GM12892 (cell line): ENCODE measurements at regions not wholly inside any gene's neighbourhood (a gene's known extent, or its start where the extent isn't known, plus 50 kb on each side); places are given as distances from the start of the nearest gene placed in this dataset.
"Not testable (repeated sequence)": the region's sequence is repeated elsewhere in the genome, so short reads cannot be mapped to it uniquely, and the experiment has no call there.

Source experiments
- DNase-seq: peaks from one replicate; pipeline ENCODE4 v3.0.0; 2011; ENCODE audit not compliant: insufficient read length
- FAIRE-seq: peaks from 2 replicates; lab custom pipeline; 2011; peaks lifted over from hg19 to GRCh38; lab: Jason Lieb, UNC
- POLR2A ChIP-seq: IDR thresholded peaks from 2 replicates; pipeline ENCODE4 v1.6.1; 2011; ENCODE audit warnings: low read depth, low read length, control low read depth
- POLR2AphosphoS5 ChIP-seq: IDR thresholded peaks from 2 replicates; pipeline ENCODE4 v1.6.1; 2011; ENCODE audit warnings: low read depth, low read length, control low read depth
- TAF1 ChIP-seq: IDR thresholded peaks from 2 replicates; pipeline ENCODE4 v1.6.1; 2011; ENCODE audit warnings: low read depth, mild to moderate bottlenecking, control low read depth, low read length, borderline replicate concordance

- not testable (repeated sequence) for FAIRE-seq, DNase-seq
These were observed 51.2 kb upstream of the MB21D2 start for GRCh38 chr3:192968901-192969300.

- TF ChIP-seq POLR2A: no peak
- TF ChIP-seq TAF1: no peak
- no peak for TF ChIP-seq POLR2AphosphoS5
- DNase-seq (no peak), FAIRE-seq (no peak)
These were observed 63.0 kb upstream of the MB21D2 start for GRCh38 chr3:192980632-192981031.

- no peak for DNase-seq
- TF ChIP-seq POLR2A (no peak), POLR2AphosphoS5 (no peak), TAF1 (no peak)
- FAIRE-seq: no peak
These were observed 68.7 kb upstream of the MB21D2 start for GRCh38 chr3:192986379-192986778.

- FAIRE-seq (no peak), DNase-seq (no peak)
- TF ChIP-seq POLR2AphosphoS5 (no peak), POLR2A (no peak), TAF1 (no peak)
These were observed 73.7 kb upstream of the MB21D2 start for GRCh38 chr3:192991356-192991755.

GRCh38 chr3:192992361-192992760 lies 74.7 kb upstream of the MB21D2 start:
- FAIRE-seq (no peak), DNase-seq (no peak)
- TF ChIP-seq POLR2A (no peak), TAF1 (no peak), POLR2AphosphoS5 (no peak)

GRCh38 chr3:192993411-192993810 lies 75.8 kb upstream of the MB21D2 start:
- no peak for FAIRE-seq
- TF ChIP-seq POLR2A (no peak), POLR2AphosphoS5 (no peak), TAF1 (no peak)
- DNase-seq: no peak

GRCh38 chr3:193001113-193001512 lies 83.5 kb upstream of the MB21D2 start:
- FAIRE-seq, DNase-seq: not testable (repeated sequence)

GRCh38 chr3:193003624-193004023 lies 86.0 kb upstream of the MB21D2 start:
- not testable (repeated sequence) for FAIRE-seq

GRCh38 chr3:193008654-193009053 lies 91.0 kb upstream of the MB21D2 start:
- no peak for FAIRE-seq

More at GRCh38 chr3:193003624-193004023, 86.0 kb upstream of the MB21D2 start:
- not testable (repeated sequence) for DNase-seq

GRCh38 chr3:193010191-193010590 lies 92.5 kb upstream of the MB21D2 start:
- FAIRE-seq (no peak), DNase-seq (no peak)
- TF ChIP-seq POLR2AphosphoS5 (no peak), POLR2A (no peak), TAF1 (no peak)

More at GRCh38 chr3:193008654-193009053, 91.0 kb upstream of the MB21D2 start:
- TF ChIP-seq TAF1 (no peak), POLR2A (no peak), POLR2AphosphoS5 (no peak)
- no peak for DNase-seq

GRCh38 chr3:193011958-193012357 lies 94.3 kb upstream of the MB21D2 start:
- FAIRE-seq (no peak), DNase-seq (no peak)
- TF ChIP-seq POLR2AphosphoS5 (no peak), POLR2A (no peak), TAF1 (no peak)

GRCh38 chr3:193014902-193015301 lies 97.2 kb upstream of the MB21D2 start:
- FAIRE-seq (peak; percentile 78), DNase-seq (no peak)
- no peak for TF ChIP-seq POLR2A
- TF ChIP-seq TAF1: no peak
- no peak for TF ChIP-seq POLR2AphosphoS5

GRCh38 chr3:193016437-193016901 lies 98.8 kb upstream of the MB21D2 start:
- TF ChIP-seq POLR2AphosphoS5: no peak
- no peak for TF ChIP-seq POLR2A
- no peak for TF ChIP-seq TAF1
- FAIRE-seq (peak; percentile 64), DNase-seq (no peak)
